GF-D8 (cell line): ENCODE measurements at regions not wholly inside any gene's neighbourhood (a gene's known extent, or its start where the extent isn't known, plus 50 kb on each side); places are given as distances from the start of the nearest gene placed in this dataset.
"Not testable (repeated sequence)": the region's sequence is repeated elsewhere in the genome, so short reads cannot be mapped to it uniquely, and the experiment has no call there.

Experiments used
- DNase-seq: peaks from one replicate; lab custom pipeline; 2025; lab: John Stamatoyannopoulos, UW

GRCh38 chr4:137738375-137738990, 206.2 kb upstream of the PCDH18 start:
- no peak for DNase-seq

DNA sequence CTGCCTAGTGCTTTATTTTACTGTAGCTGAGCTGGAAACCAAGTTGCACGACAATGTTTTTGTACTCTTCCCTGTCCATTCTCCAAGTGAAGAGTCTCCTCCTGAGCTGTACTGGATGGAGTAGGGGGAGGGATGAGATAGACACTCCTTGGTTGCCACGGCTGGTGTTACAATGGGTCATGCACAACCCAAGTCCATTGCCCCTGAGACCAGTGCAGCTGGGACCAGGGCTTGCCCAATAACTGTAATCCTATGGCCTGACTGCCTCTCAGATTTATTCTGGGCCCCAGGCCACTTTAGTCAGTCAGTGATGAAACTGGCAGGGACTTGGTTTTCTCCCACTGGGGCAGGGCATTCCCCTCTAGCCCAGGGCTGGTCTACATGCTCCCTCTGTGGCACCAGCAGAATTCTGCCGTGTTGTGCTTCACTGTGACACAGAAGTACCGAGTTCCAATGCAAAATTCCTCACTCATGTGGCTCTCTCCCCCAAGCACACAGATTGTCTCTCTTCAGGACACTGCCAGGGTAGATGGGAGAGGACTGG, 203.3 kb upstream of the PCDH18 start:
- no peak for DNase-seq

DNA sequence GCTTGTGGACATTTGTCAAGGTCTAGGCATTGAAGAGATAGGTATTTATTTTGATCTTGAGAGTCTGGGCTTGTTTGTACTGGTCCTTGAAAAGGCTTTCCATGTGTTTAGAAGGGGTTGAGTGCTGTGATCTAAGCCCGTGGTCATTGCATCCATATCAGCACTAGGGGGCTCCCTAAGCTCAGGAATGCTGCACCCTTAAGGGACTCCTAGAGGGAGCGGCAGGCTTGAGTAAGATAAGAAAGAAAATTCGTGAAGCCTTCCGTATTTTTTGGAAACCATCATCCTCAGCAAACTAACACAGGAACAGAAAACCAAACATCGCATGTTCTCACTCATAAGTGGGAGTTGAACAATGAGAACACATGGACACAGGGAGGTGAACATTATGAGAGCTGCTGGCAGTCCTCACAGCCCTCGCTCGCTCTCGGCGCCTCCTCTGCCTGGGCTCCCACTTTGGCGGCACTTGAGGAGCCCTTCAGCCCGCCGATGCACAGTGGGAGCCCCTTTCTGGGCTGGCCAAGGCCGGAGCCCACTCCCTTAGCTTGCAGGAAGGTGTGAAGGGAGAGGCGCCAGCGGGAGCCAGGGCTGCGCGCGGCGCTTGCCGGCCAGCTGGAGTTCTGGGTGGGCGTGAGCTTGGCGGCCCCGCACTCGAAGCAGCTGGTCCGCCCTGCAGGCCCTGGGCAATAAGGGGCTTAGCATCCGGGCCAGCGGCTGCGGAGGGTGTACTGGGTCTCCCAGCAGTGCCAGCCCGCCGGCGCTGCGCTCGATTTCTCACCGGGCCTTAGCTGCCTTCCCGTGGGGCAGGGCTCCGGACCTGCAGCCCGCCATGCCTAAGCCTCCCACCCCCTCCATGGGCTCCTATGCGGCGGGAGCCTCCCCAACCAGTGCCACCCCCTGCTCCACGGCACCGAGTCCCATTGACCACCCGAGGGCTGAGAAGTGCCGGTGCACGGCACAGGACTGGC, 201.2 kb upstream of the PCDH18 start:
- not testable (repeated sequence) for DNase-seq

DNA sequence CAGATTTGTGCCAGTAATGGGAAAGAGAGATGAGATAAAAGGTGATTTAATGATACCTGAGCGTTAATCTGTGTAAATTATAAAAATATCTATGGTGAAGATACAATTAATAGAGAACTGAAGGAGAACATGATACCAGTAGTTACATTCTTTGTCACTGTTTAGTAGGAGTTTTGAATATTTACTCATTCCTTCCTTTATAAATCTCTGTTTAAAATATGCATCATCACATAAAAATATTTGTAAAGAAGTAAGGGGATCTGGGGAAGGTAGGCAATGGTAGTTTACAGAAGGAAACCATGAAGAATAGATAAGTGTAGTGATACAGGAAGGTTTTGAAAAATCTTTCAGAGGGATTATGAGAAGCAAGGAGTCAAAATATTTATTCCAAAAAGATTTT, 190.6 kb upstream of the PCDH18 start:
- no peak for DNase-seq

DNA sequence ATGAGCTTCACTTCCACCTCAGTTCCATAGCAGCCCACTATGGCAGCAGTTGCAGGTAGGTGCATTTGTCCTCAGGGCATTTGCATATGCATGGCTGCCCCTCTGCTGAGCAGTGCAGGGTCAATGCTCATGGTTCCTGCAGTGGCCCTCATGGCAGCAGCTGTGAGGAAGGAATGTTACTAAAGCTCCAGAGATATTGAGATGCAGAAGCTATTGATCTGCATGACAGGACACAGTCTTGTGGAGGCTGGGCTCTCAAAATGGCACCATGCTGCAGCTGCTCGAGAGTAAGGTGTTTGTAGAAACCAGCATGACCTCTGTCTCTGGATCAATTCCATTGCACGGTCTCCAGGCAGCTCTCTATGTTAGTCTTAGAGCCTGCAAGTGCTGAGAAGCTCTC, 179.2 kb upstream of the PCDH18 start:
- no peak for DNase-seq

GRCh38 chr4:137707626-137708025, 175.3 kb upstream of the PCDH18 start:
- no peak for DNase-seq

- no peak for DNase-seq
Measured at GRCh38 chr4:137707102-137707620, 174.9 kb upstream of the PCDH18 start.

DNA sequence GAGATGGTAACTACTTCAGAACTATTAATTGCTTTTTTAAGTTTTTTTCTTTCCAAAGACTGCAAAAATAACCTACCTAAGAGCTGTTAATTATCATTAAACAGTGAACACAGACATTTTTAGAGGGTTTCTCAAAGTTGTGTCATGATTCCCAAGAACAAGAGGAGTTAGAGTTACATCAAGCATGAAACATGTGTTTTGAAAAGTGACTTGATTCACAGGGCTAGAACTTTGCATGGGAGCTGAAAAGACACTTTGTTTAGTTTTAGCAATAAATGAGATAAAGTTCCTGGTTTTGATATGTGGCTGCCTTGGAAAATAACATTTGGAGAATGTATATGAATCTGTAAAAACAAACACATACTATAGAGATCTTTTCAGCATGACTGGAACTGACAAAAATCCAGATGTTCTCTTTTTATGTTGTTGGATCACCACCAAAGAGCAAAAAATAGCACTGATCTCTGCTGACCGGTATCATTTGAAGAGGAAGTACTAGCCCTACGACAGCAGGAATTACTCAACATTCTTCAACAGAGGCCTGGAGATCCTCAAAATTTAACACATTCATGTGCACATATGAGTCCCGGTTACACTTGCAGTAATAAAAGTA, 173.0 kb upstream of the PCDH18 start:
- DNase-seq, result no peak

DNA sequence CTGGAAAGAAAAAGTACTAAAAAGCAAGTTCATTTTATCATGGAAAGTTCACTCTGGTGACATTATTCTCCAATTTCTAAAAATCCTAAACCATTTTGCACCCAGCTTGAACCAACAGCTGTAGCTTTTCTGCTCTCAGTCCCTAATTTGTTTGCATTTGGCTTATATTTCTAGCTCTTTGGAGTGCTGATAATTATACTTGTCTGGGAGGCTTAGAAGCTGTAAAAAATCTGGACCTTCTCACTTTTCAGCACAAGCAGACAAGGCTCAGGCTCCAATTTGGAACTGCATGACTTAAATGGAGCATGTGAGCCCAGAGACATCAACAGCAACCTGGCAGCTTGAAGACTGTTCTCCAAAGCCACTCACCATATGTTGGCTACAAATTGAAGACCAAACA, 170.9 kb upstream of the PCDH18 start:
- DNase-seq, result no peak

- DNase-seq, result no peak
Measured at GRCh38 chr4:137702512-137702911, 170.2 kb upstream of the PCDH18 start.

GRCh38 chr4:137701401-137701800, 169.1 kb upstream of the PCDH18 start:
- no peak for DNase-seq

DNA sequence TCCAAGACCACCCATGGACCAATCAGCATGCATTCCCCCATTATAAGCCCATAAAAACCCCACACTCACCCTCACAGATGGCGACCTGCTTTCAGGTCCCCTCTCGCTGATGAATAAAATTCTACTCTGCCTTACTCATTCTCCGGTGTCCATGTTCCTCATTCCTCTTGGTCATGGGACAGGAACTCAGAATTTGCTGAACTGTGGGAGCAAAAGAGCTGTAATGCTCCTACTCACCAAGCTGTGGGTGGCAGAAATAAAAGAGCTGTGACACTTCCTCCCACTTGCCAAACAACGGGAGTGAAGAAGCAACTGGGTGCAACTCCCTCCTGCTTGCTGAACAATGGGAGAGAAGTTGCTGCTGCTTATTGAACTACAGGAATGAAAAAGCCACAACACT, 168.5 kb upstream of the PCDH18 start:
- no peak for DNase-seq

DNA sequence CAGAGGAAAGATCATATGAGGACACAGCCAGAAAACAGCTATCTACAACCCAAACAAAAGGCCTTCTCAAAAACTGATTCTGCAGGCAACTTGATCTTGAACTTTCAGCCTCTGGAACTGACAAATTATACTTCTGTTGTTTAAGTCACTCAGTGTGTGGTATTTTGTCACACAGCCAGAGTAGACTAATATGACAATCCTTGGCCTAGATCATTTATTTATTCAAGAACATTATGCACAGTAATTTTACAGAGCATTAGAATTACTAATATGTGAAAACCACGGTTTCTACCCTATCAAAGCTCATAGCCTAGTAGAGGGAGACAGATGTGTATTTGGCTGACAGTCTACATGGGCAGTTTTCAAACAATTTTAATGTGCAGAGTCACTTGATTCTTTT, 167.8 kb upstream of the PCDH18 start:
- no peak for DNase-seq

GRCh38 chr4:137694138-137694537, 161.8 kb upstream of the PCDH18 start:
- no peak for DNase-seq

GRCh38 chr4:137693641-137694040, 161.3 kb upstream of the PCDH18 start:
- no peak for DNase-seq

DNA sequence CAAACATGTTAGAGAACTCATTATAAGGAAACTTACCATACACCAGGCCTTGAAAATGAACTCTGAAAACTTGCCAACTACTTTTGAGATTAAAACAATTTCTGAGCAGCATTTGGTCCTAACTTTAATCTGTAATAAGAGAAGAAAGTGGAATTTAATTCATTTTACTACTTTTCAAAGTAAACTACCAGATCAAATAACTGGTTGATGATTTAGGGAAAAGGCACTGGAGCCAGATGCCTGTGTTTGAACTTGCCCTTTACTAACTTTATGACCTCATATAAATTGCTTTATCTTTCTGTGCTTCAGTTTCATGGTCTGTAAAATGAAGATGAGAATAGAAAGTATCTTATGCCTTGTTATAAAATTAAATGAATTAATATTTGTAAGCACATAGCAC, 159.9 kb upstream of the PCDH18 start:
- DNase-seq, result no peak

- DNase-seq, result no peak
Measured at GRCh38 chr4:137688651-137689050, 156.4 kb upstream of the PCDH18 start.

DNA sequence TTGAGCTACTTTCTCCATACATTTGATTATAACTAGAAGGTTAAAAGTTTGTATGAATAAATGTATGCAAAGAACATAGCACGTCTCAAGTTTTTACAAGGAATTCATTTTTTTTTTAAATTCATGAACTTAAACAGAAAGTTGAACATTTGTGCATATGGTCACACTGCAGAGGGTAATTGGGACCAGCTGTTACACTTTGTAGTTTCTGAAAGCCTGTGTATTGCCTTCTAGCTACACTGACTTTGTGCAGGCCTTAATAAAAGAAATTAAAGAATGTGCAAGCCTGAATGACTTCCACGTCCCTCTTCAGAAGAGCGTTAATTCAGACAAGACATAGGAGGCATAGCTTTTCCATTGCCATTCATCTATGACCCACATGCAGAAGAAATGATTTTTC, 153.1 kb upstream of the PCDH18 start:
- DNase-seq, result no peak

GRCh38 chr4:137681081-137681480, 148.8 kb upstream of the PCDH18 start:
- no peak for DNase-seq

DNA sequence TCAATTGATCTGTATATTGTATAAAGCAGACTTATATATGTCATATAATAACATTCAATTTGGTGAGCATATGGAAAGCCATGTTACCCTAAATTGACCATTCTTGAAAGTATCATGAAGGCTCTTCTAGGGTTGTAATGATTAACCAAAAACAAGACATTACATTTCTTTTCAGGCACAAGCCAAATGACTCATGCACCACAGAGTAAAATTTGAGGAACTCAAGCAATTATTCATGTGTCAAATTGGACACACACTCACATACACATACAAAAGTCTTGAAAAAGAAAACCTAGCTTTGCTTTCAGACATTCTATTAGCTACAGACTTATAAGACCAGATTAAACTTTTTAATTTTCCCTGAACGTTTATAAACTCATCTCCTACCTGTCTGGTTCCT, 146.5 kb upstream of the PCDH18 start:
- no peak for DNase-seq

- DNase-seq, result no peak
Measured at GRCh38 chr4:137677863-137678262, 145.6 kb upstream of the PCDH18 start.

DNA sequence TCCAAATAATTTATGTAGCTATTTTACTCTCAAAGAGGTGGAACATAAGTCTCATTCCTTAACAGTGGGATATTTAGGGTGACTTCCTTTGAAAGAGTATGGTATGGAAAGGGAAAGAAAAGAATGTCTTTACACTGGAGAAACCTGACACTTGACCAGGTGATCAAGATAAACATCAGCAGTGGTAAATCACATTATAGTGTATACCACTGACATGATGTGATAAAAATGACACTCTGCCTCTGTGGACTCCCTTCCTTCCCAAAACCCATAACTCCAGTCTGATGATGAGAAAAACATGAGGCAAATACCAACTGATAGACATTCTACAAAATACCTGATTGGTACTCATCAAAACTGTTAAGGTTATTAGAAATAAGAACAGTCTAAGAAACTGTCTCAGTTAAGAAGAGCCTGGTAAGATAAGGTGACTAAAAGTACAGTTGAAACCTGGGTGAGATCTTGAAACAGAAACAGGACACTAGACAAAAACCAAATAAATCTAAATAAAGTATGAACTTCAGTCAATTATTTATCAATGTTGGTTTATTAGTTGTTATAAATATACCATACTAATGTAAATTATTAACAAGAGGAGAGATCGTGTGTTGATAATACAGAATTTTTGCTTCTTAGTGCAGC, 144.2 kb upstream of the PCDH18 start:
- no peak for DNase-seq
